ENCODE measurements at regions not wholly inside any gene's neighbourhood (a gene's known extent, or its start where the extent isn't known, plus 50 kb on each side); places are given as distances from the start of the nearest gene placed in this dataset.
"Not testable (repeated sequence)": the region's sequence is repeated elsewhere in the genome, so short reads cannot be mapped to it uniquely, and the experiment has no call there.

DNA sequence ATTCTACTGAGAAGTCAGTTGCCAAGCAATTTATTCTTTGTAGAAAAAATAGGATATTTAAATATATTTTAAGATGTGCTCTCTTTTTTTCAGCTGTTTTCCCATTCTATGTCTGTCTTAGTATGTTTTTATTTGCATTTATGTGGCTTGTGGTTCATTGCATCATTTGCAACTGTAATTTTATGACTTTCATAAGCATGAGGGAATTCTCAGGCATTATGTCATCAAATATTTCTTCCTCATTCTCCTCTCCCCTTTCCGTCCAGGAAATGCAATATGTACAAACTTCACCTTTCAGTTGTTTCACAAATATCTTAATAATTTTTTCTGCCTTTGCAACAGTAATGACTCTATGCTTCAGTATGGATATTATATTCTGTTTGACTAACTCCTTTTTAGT is 560.2 kb upstream of the LRATD1 start:
- no peak overlapping the region for H3K27ac ChIP-seq (replicated peaks)
- DNase-seq: no peak
- H3K27me3 ChIP-seq (ENCODE audit: low read depth): no peaks in the 10 kb centered on the region
- no peaks in the 10 kb centered on the region for H3K9me3 ChIP-seq (replicated peaks)
- intact Hi-C loops (cut with micrococcal nuclease): no loop called here
- TF ChIP-seq, protein P1, sequence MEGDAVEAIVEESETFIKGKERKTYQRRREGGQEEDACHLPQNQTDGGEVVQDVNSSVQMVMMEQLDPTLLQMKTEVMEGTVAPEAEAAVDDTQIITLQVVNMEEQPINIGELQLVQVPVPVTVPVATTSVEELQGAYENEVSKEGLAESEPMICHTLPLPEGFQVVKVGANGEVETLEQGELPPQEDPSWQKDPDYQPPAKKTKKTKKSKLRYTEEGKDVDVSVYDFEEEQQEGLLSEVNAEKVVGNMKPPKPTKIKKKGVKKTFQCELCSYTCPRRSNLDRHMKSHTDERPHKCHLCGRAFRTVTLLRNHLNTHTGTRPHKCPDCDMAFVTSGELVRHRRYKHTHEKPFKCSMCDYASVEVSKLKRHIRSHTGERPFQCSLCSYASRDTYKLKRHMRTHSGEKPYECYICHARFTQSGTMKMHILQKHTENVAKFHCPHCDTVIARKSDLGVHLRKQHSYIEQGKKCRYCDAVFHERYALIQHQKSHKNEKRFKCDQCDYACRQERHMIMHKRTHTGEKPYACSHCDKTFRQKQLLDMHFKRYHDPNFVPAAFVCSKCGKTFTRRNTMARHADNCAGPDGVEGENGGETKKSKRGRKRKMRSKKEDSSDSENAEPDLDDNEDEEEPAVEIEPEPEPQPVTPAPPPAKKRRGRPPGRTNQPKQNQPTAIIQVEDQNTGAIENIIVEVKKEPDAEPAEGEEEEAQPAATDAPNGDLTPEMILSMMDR (IDR thresholded peaks at IDR 0.05; ENCODE audit: borderline replicate concordance): no peak
- no peaks in the 10 kb centered on the region for H3K4me1 ChIP-seq
- no peak overlapping the region for H3K4me3 ChIP-seq
- no peaks in the 10 kb centered on the region for H3K36me3 ChIP-seq

DNA sequence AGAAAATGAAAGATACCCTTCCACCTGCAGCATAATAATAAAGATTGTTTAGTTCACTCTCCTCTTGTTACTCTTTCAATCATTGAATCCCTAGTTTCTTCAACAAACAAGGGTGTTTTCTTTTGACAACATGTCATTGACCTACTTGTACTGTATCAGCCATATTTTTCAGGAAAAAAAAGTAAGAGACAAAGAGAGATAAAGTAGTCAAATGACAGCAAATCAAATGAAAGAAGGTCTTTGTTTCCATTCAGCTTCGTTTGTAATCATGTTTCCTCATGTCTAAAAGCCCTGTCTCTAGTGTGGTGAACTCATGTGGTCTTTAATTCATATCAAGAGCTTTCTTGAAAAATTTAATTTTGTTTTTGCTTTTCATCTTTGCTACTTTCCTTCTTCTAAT is 557.8 kb upstream of the LRATD1 start:
- DNase-seq: no peak
- intact Hi-C loops (cut with micrococcal nuclease): no loop called here
- Histone ChIP-seq H3K27me3 (ENCODE audit: low read depth) (no peaks in the 10 kb centered on the region), H3K27ac (replicated peaks) (no peak overlapping the region), H3K4me1 (no peaks in the 10 kb centered on the region), H3K4me3 (no peak overlapping the region), H3K36me3 (no peaks in the 10 kb centered on the region), H3K9me3 (replicated peaks) (no peaks in the 10 kb centered on the region)
- TF ChIP-seq, protein P1 (IDR thresholded peaks at IDR 0.05; ENCODE audit: borderline replicate concordance): no peak

DNA sequence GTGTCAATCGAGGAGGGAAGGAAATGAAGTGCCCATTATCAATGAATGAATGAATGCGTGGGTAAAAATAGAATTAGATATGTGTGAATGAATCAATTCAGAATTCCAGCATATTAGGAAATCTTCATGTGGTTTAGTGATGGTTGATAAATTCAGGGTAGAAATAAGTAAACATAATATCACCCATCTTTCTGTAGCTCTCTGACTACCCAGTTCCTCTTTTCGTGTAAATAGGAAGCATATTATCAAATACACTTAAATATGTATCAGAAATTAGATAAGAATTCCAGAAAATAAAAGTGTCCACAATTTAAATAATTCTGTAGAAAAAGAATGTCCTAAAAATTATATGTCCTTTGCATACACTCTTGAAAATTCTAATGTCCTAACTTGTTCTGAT is 552.9 kb upstream of the LRATD1 start:
- H3K4me1 ChIP-seq: no peaks in the 10 kb centered on the region
- no peaks in the 10 kb centered on the region for H3K27me3 ChIP-seq (ENCODE audit: low read depth)

DNA sequence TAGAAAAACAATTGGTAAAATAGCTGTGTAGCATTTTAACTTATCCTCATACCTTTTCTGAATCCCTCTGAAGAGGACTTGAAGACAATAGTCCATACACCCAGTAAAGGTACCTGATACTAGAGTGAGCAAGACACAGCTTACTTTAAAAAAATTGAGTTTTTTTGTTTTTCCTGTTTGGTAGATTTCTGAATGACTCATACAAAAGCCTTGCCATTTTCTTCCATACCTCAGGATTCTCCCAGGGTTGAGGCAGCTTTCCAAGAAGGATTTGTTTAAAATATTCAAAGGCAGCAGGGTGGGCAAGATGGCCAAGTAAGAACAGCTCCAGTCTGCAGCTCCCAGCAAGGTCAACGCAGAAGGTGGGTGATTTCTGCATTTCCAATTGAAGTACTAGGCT is 551.0 kb upstream of the LRATD1 start:
- intact Hi-C loops (cut with micrococcal nuclease): no loop called here
- no peaks in the 10 kb centered on the region for H3K4me1 ChIP-seq
- H3K36me3 ChIP-seq: no peaks in the 10 kb centered on the region
- TF ChIP-seq, protein P1 (IDR thresholded peaks at IDR 0.05; ENCODE audit: borderline replicate concordance): no peak
- H3K4me3 ChIP-seq: no peak overlapping the region
- peaks cover 12% of the 10 kb centered on the region for H3K9me3 ChIP-seq (replicated peaks)
- no peak overlapping the region for H3K27ac ChIP-seq (replicated peaks)
- no peak for DNase-seq
- H3K27me3 ChIP-seq (ENCODE audit: low read depth): no peaks in the 10 kb centered on the region

More for the DNA sequence above, 552.9 kb upstream of the LRATD1 start:
- TF ChIP-seq, protein P1 (IDR thresholded peaks at IDR 0.05; ENCODE audit: borderline replicate concordance): no peak
- Histone ChIP-seq H3K9me3 (replicated peaks) (peaks cover 5% of the 10 kb centered on the region), H3K27ac (replicated peaks) (no peak overlapping the region), H3K36me3 (no peaks in the 10 kb centered on the region), H3K4me3 (no peak overlapping the region)
- intact Hi-C loops (cut with micrococcal nuclease): no loop called here
- DNase-seq: no peak

DNA sequence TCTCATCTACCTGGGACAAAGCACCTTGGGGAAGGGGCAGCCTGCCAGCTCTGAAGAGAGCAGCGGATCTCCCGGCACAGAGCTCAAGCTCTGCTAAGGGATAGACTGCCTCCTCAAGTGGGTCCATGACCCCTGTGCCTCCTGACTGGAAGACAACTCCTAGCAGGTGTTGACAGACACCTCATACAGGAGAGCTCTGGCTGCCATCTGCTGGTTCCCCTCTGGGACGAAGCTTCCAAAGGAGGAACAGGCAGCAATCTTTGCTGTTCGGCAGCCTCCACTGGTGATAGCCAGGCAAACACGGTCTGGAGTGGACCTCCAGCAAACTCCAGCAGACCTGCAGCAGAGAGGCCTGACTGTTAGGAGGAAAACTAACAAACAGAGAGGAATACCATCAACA is 549.9 kb upstream of the LRATD1 start:
- Histone ChIP-seq H3K9me3 (replicated peaks) (peaks cover 12% of the 10 kb centered on the region), H3K4me3 (no peak overlapping the region), H3K36me3 (no peaks in the 10 kb centered on the region), H3K4me1 (no peaks in the 10 kb centered on the region), H3K27me3 (ENCODE audit: low read depth) (no peaks in the 10 kb centered on the region), H3K27ac (replicated peaks) (no peak overlapping the region)
- intact Hi-C loops (cut with micrococcal nuclease): no loop called here
- TF ChIP-seq, protein P1 (IDR thresholded peaks at IDR 0.05; ENCODE audit: borderline replicate concordance): no peak
- DNase-seq: no peak

DNA sequence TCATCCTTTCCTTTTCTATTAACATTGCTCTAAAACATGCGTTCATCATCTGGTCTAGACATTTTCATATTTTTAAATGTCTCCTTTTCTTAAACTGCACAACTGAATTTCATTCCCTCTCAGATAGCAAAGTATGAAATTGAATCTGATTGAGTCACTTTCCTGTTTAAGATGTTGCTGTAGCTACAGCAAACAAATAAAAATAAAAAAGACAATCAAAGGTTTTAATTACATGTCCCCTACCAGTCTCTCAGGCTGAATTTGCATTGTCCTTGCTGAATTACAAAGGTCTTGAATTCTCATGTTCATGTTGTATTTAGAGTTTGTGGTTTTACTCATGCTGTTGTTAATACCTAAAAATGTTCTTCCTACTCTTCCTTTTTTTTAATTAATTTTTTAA is 537.9 kb upstream of the LRATD1 start:
- no peak overlapping the region for H3K4me3 ChIP-seq
- TF ChIP-seq, protein P1 (IDR thresholded peaks at IDR 0.05; ENCODE audit: borderline replicate concordance): no peak
- no peaks in the 10 kb centered on the region for H3K36me3 ChIP-seq
- intact Hi-C loops (cut with micrococcal nuclease): no loop called here
- no peak overlapping the region for H3K27ac ChIP-seq (replicated peaks)
- peaks cover 6% of the 10 kb centered on the region for H3K9me3 ChIP-seq (replicated peaks)
- no peaks in the 10 kb centered on the region for H3K27me3 ChIP-seq (ENCODE audit: low read depth)
- no peak for DNase-seq
- no peaks in the 10 kb centered on the region for H3K4me1 ChIP-seq

DNA sequence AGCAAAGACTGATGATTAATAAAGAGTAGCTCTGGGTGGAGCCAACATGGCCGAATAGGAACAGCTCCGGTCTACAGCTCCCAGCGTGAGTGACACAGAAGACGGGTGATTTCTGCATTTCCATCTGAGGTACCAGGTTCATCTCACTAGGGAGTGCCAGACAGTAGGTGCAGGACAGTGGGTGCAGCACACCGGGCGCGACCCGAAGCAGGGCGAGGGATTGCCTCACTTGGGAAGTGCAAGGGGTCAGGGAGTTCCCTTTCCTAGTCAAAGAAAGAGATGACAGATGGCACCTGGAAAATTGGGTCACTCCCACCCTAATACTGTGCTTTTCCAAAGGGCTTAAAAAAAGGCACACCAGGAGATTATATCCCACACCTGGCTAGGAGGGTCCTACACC is 533.4 kb upstream of the LRATD1 start:
- DNase-seq; H3K9me3 ChIP-seq (replicated peaks); H3K4me3 ChIP-seq; H3K27ac ChIP-seq (replicated peaks); H3K36me3 ChIP-seq; H3K4me1 ChIP-seq; H3K27me3 ChIP-seq (ENCODE audit: low read depth); intact Hi-C loops (cut with micrococcal nuclease): not testable (repeated sequence)

Data from left ventricle myocardium inferior (tissue), 1 donor.